OCI-LY3 (cell line): ENCODE measurements at regions not wholly inside any gene's neighbourhood (a gene's known extent, or its start where the extent isn't known, plus 50 kb on each side); places are given as distances from the start of the nearest gene placed in this dataset.

Source experiments
- H2AFZ ChIP-seq: fragments of 200-600, 300-600 bp; shearing (Covaris generic); 2 replicates; pipeline ENCODE4 v1.6.0; 2014; ENCODE audit warnings: antibody characterized with exemption, low read depth, low read length
- H3K27ac ChIP-seq: fragments of 200-600, 300-600 bp; sonication (generic); 2 replicates; pipeline ENCODE4 v1.5.1; 2014; ENCODE audit warnings: mild to moderate bottlenecking, low read length, moderate library complexity, mixed read lengths
- H3K27me3 ChIP-seq: fragments of 200-600, 300-600 bp; sonication (generic); 2 replicates; pipeline ENCODE4 v1.6.1; 2014; ENCODE audit warnings: low read depth, low read length, mixed read lengths
- H3K36me3 ChIP-seq: fragments of 200-600, 300-600 bp; sonication (generic); replicated peaks from 2 replicates; pipeline ENCODE3; 2014; ENCODE audit warnings: low read depth, low read length, mixed read lengths
- H3K4me1 ChIP-seq: fragments of 300-600, 200-600 bp; sonication (generic); 2 replicates; pipeline ENCODE4 v1.6.1; 2014; ENCODE audit warnings: low read length, mixed read lengths
- H3K4me2 ChIP-seq: fragments of 200-600, 300-600 bp; sonication (generic); 2 replicates; pipeline ENCODE4 v1.6.1; 2014; ENCODE audit warnings: low read length, mixed read lengths
- H3K4me3 ChIP-seq: fragments of 300-600, 200-600 bp; sonication (generic); 2 replicates; pipeline ENCODE4 v1.5.1; 2014; ENCODE audit warnings: antibody characterized with exemption, mild to moderate bottlenecking, low read length, moderate library complexity
- H3K79me2 ChIP-seq: fragments of 300-600, 200-600 bp; shearing (Covaris generic); 2 replicates; pipeline ENCODE4 v1.6.1; 2014; ENCODE audit warnings: mild to moderate bottlenecking, low read length, mixed read lengths
- H3K9ac ChIP-seq: fragments of 300-600, 200-600 bp; shearing (Covaris generic); 2 replicates; pipeline ENCODE4 v1.6.0; 2014; ENCODE audit warnings: mild to moderate bottlenecking, low read length, moderate library complexity
- H3K9me3 ChIP-seq: fragments of 200-600, 300-600 bp; shearing (Covaris generic); 2 replicates; pipeline ENCODE4 v1.6.1; 2014; ENCODE audit warnings: low read length, mixed read lengths; ENCODE audit not compliant: insufficient read depth
- H4K20me1 ChIP-seq: fragments of 200-600, 300-600 bp; sonication (generic); 2 replicates; pipeline ENCODE4 v1.6.1; 2016; ENCODE audit warnings: low read length, mixed read lengths; ENCODE audit not compliant: insufficient read depth
- EZH2phosphoT487 ChIP-seq: fragments of 200-600 bp; shearing (Covaris generic); IDR thresholded peaks from 2 replicates; pipeline ENCODE4 v1.6.1; 2018; ENCODE audit warnings: antibody characterized with exemption, mixed run types, low read depth
- TF ChIP-seq, protein P1 (sequence below): fragments of 200-600, 300-600 bp; sonication (generic); IDR thresholded peaks from 2 replicates; pipeline ENCODE4 v1.5.1; 2014; ENCODE audit warnings: antibody characterized with exemption, low read length, low read depth

DNA sequence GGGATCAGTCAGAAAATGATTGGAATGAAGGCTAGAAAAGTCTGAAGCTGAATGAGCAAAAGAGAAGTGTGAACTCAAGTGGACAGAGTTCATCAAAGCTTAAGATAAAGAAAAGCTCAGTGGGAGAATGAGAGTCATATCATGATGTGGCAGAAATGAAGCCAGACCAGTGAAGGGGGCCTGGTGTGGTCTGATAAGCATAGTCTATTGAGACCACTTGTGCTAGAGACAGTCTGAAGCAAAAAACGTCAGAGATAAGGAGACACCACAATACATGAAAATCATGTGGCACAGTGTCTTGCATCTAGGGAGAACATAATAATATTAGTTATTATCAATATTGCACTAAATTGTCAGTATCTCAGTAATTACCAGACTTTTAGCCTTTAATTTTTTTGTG, 601.5 kb downstream of the UTRN start:
- H3K4me3 ChIP-seq = no peak overlapping the region
- no peaks in the 10 kb centered on the region for H3K4me1 ChIP-seq
- H2AFZ ChIP-seq = no peak overlapping the region
- H3K4me2 ChIP-seq = no peak overlapping the region
- no peaks in the 10 kb centered on the region for H3K79me2 ChIP-seq
- H3K36me3 ChIP-seq = no peaks in the 10 kb centered on the region
- no peaks in the 10 kb centered on the region for H4K20me1 ChIP-seq
- TF ChIP-seq EZH2phosphoT487 = no peak
- H3K27me3 ChIP-seq = no peaks in the 10 kb centered on the region
- no peak overlapping the region for H3K27ac ChIP-seq
- H3K9ac ChIP-seq = no peak overlapping the region
- no peaks in the 10 kb centered on the region for H3K9me3 ChIP-seq

DNA sequence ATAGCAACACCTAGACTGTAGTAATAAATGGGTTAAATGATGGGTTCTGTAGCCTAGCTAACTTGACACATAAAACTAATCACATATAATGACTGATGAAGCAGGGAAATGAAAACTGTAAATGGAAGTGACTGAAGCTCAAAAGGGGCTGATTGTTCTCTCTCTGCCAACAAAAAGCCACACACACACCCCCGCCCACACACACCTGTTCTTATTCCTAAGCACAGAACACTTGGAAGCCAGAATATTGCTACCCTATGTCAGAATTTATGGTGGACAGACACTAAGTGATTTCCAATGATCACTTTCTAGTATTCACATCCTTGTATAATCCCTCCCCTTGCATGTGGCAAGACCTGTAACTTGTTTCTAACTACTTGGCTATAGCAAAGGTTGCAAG, 603.5 kb downstream of the UTRN start:
- Histone ChIP-seq H2AFZ (no peak overlapping the region), H3K4me2 (no peak overlapping the region), H3K4me3 (no peak overlapping the region), H3K27ac (no peak overlapping the region), H3K27me3 (no peaks in the 10 kb centered on the region), H4K20me1 (no peaks in the 10 kb centered on the region), H3K9ac (no peak overlapping the region), H3K4me1 (no peaks in the 10 kb centered on the region), H3K79me2 (no peaks in the 10 kb centered on the region), H3K36me3 (no peaks in the 10 kb centered on the region), H3K9me3 (no peaks in the 10 kb centered on the region)
- TF ChIP-seq, protein P1, sequence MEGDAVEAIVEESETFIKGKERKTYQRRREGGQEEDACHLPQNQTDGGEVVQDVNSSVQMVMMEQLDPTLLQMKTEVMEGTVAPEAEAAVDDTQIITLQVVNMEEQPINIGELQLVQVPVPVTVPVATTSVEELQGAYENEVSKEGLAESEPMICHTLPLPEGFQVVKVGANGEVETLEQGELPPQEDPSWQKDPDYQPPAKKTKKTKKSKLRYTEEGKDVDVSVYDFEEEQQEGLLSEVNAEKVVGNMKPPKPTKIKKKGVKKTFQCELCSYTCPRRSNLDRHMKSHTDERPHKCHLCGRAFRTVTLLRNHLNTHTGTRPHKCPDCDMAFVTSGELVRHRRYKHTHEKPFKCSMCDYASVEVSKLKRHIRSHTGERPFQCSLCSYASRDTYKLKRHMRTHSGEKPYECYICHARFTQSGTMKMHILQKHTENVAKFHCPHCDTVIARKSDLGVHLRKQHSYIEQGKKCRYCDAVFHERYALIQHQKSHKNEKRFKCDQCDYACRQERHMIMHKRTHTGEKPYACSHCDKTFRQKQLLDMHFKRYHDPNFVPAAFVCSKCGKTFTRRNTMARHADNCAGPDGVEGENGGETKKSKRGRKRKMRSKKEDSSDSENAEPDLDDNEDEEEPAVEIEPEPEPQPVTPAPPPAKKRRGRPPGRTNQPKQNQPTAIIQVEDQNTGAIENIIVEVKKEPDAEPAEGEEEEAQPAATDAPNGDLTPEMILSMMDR = no peak
- TF ChIP-seq EZH2phosphoT487 = no peak

DNA sequence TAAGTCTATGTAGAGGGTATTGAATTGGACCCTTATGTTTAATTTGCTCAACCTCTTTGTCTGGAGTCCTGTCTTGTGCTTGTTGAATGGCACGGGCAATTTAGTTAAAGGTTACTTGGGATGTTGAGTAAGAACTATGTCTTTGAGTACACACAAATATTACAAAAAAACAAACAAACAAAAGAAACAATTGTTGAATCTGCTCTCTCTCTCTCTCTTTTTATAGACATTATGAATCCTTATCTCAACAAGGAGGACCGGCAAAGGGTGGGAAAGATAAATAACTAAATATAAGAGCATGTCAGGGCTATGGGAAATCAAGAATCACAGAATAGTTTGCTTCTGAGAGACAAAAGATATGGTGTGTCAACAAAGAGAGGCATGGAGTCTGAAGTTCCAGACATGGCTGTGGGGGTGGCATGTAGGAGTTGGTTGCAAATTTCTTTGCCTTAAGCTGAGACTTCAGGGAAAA, 608.6 kb downstream of the UTRN start:
- no peaks in the 10 kb centered on the region for H3K4me1 ChIP-seq

DNA sequence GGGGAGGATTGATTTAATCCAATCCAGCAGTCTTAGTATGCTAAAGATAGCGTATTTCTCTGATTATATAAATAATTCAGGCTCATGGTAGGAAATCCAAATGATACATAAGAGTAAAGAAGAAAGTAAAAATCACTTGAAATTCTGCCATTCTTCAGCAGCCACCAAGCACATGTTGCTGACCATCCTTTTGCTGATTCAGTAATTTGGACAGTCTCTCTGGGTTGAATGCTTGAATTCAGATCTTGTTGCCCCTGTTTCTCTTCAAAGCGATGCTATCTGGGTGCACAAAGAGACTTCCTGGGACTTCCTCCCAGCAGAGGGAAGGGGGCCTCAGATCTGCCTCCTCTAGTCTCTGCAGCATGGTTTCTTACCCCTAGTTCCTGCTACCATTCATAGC, 609.1 kb downstream of the UTRN start:
- no peak overlapping the region for H2AFZ ChIP-seq
- no peak overlapping the region for H3K4me3 ChIP-seq
- H3K79me2 ChIP-seq = no peaks in the 10 kb centered on the region
- no peaks in the 10 kb centered on the region for H3K27me3 ChIP-seq
- no peaks in the 10 kb centered on the region for H4K20me1 ChIP-seq
- no peak overlapping the region for H3K4me2 ChIP-seq
- TF ChIP-seq EZH2phosphoT487 = no peak
- TF ChIP-seq, protein P1 = no peak
- H3K4me1 ChIP-seq = no peaks in the 10 kb centered on the region
- H3K27ac ChIP-seq = no peak overlapping the region
- H3K9ac ChIP-seq = no peak overlapping the region
- H3K9me3 ChIP-seq = no peaks in the 10 kb centered on the region
- no peaks in the 10 kb centered on the region for H3K36me3 ChIP-seq

More for the DNA sequence above, 608.6 kb downstream of the UTRN start:
- Histone ChIP-seq H3K79me2 (no peaks in the 10 kb centered on the region), H3K4me2 (no peak overlapping the region), H3K9ac (no peak overlapping the region), H2AFZ (no peak overlapping the region), H3K36me3 (no peaks in the 10 kb centered on the region), H3K4me3 (no peak overlapping the region), H3K27me3 (no peaks in the 10 kb centered on the region), H3K27ac (no peak overlapping the region), H3K9me3 (no peaks in the 10 kb centered on the region), H4K20me1 (no peaks in the 10 kb centered on the region)
- no peak for TF ChIP-seq EZH2phosphoT487
- TF ChIP-seq, protein P1 = no peak
